K562 (cell line): ENCODE measurements at regions not wholly inside any gene's neighbourhood (a gene's known extent, or its start where the extent isn't known, plus 50 kb on each side); places are given as distances from the start of the nearest gene placed in this dataset.

Experiments used
- ATAC-seq: fragments of 200-7000 bp; cut with Tn5 transposase; 3 replicates; pipeline ENCODE4 v1.9.1; 2020; ENCODE audit warnings: moderate library complexity
- BruUV-seq: library from RNA; stranded (reverse); fragments of 400-500 nt; replicated peaks from 2 replicates; lab custom pipeline; 2021; lab: Mats Ljungman, UMichigan
- CTCF ChIA-PET: fragments of 300-600 bp; formaldehyde crosslinking; extraction: SDS; loops from one replicate; lab custom pipeline; 2021; ENCODE audit warnings: low intra/inter-chr PET ratio; lab: Yijun Ruan, JAX
- POLR2A ChIA-PET: fragments of 300-600, 350-650 bp; sonication (Branson Sonifier 250); formaldehyde crosslinking; extraction: SDS; loops from one replicate; lab custom pipeline; 2021; ENCODE audit warnings: antibody characterized with exemption, inconsistent platforms; lab: Yijun Ruan, JAX
- DNase-seq, 4 experiments: peaks; one replicate each; pipeline versions ENCODE4 v3.0.0 to v3.0.0-alpha.2; 2011 to 2018; ENCODE audit warnings: low spot score in 3 of 4, mixed read lengths in 3 of 4; ENCODE audit errors: extremely low read depth in 1 of 4
- FAIRE-seq: peaks from 2 replicates; lab custom pipeline; 2011; peaks lifted over from hg19 to GRCh38; lab: Jason Lieb, UNC
- H2AFZ ChIP-seq: 2 replicates; pipeline ENCODE4 v1.6.0; 2011; ENCODE audit warnings: low read depth, low read length, control low read depth, inconsistent platforms
- H3K27ac ChIP-seq: fragments of 200-600 bp; 3 replicates; pipeline ENCODE4 v1.8.0; 2011; ENCODE audit warnings: low read depth, mild to moderate bottlenecking, control low read depth, inconsistent platforms, low read length, moderate library complexity, mixed read lengths; ENCODE audit errors: extremely low read depth
- H3K27me3 ChIP-seq, 2 experiments: fragments of 300-600 bp in 1 of 2; 2 replicates in 1 of 2; 3 replicates in 1 of 2; pipeline versions ENCODE4 v1.6.0 to v1.8.0; 2011; ENCODE audit warnings: inconsistent platforms in 2 of 2, low read length in 2 of 2, mild to moderate bottlenecking in 1 of 2, mixed read lengths in 1 of 2, moderate library complexity in 1 of 2; ENCODE audit not compliant: control insufficient read depth in 2 of 2, insufficient read depth in 2 of 2
- H3K36me3 ChIP-seq: fragments of 300-600 bp; 3 replicates; pipeline ENCODE4 v1.8.0; 2011; ENCODE audit warnings: mild to moderate bottlenecking, low read length, inconsistent platforms; ENCODE audit not compliant: control insufficient read depth, insufficient read depth
- H3K4me1 ChIP-seq, 2 experiments: fragments of 200-600 bp in 1 of 2; replicated peaks in 1 of 2; 2 replicates in 1 of 2; 3 replicates in 1 of 2; pipeline versions ENCODE4 v1.5.1 to v1.8.0; 2011; ENCODE audit warnings: inconsistent platforms in 2 of 2, low read length in 2 of 2, mild to moderate bottlenecking in 1 of 2, mixed read lengths in 1 of 2, moderate library complexity in 1 of 2; ENCODE audit not compliant: control insufficient read depth in 2 of 2, insufficient read depth in 2 of 2
- H3K4me2 ChIP-seq: 2 replicates; pipeline ENCODE4 v1.6.1; 2011; ENCODE audit warnings: low read length, control low read depth, inconsistent platforms, mixed read lengths; ENCODE audit not compliant: insufficient read depth
- H3K4me3 ChIP-seq: fragments of 200-600 bp; sonication (generic), shearing (Covaris generic); 2 replicates; pipeline ENCODE4 v1.5.1; 2016; ENCODE audit warnings: control low read depth, inconsistent platforms
- H3K79me2 ChIP-seq: fragments of 200-600 bp; 3 replicates; pipeline ENCODE4 v1.8.0; 2011; ENCODE audit warnings: low read length, inconsistent platforms; ENCODE audit not compliant: control insufficient read depth, insufficient read depth
- H3K9ac ChIP-seq, 2 experiments: 2 replicates each; pipeline versions ENCODE4 v1.6.0 to v1.6.1; 2011; ENCODE audit warnings: low read depth in 2 of 2, low read length in 2 of 2, control low read depth in 1 of 2, inconsistent platforms in 1 of 2, mild to moderate bottlenecking in 1 of 2, mixed read lengths in 1 of 2; ENCODE audit not compliant: insufficient read depth in 1 of 2
- H3K9me1 ChIP-seq: one replicate; pipeline ENCODE4 v1.6.0; 2011; ENCODE audit warnings: inconsistent platforms, mild to moderate bottlenecking, low read length, moderate library complexity; ENCODE audit not compliant: control insufficient read depth, insufficient read depth
- H3K9me3 ChIP-seq: replicated peaks from 2 replicates; pipeline ENCODE4 v1.5.1; 2011; ENCODE audit warnings: low read depth, low read length, inconsistent platforms; ENCODE audit not compliant: control insufficient read depth, insufficient read depth
- H4K20me1 ChIP-seq: replicated peaks from 2 replicates; pipeline ENCODE4 v1.6.1; 2011; ENCODE audit warnings: low read length, inconsistent platforms, mixed read lengths; ENCODE audit not compliant: control insufficient read depth, insufficient read depth
- CBX1 ChIP-seq: sonication (generic); IDR thresholded peaks from 2 replicates; pipeline ENCODE4 v1.6.1; 2016; ENCODE audit warnings: antibody characterized with exemption, low read depth, mild to moderate bottlenecking
- ILK ChIP-seq: fragments of 450-650 bp; IDR thresholded peaks from 2 replicates; pipeline ENCODE4 v1.6.1; 2016; ENCODE audit warnings: missing genetic modification characterization, low read depth, mild to moderate bottlenecking, missing compliant biosample characterization, moderate library complexity, borderline replicate concordance
- IRF2 ChIP-seq: sonication (generic); formaldehyde crosslinking; IDR thresholded peaks from 2 replicates; pipeline ENCODE4 v1.8.1; 2022; ENCODE audit warnings: mild to moderate bottlenecking, missing genetic modification reagents
- PHF20 ChIP-seq: fragments of 450-650 bp; IDR thresholded peaks from 2 replicates; pipeline ENCODE4 v1.6.1; 2018; ENCODE audit not compliant: partially characterized antibody
- SRSF3 ChIP-seq: fragments of 200-400 bp; formaldehyde crosslinking; IDR thresholded peaks from 2 replicates; pipeline ENCODE4 v1.6.1; 2016; ENCODE audit warnings: mild to moderate bottlenecking, low read length, moderate library complexity; ENCODE audit not compliant: insufficient read depth
- WGBS: fragments of 100-300 bp; shearing (Covaris generic); methylation state at CpG from one replicate; pipeline ENCODE4 v1.1.6; 2016; ENCODE audit warnings: low coverage, mixed read lengths; ENCODE audit not compliant: insufficient coverage; ENCODE audit errors: missing lambda C conversion rate; 5-methylcytosine and 5-hydroxymethylcytosine counted together
- in situ Hi-C: fragments of 300-500 bp; cut with MboI; formaldehyde crosslinking; loops from 4 replicates; pipeline ENCODE4 v1.15.0; 2018; ENCODE audit warnings: inconsistent platforms, mixed read lengths
- intact Hi-C: fragments of 100-400 bp; cut with micrococcal nuclease; formaldehyde crosslinking; loops from 2 replicates; pipeline ENCODE4 v1.14.2; 2022
- TF ChIP-seq, protein P1 (sequence below): sonication (generic); formaldehyde crosslinking; IDR thresholded peaks from 2 replicates; pipeline ENCODE4 v1.8.0; 2022; ENCODE audit warnings: missing genetic modification reagents, mild to moderate bottlenecking, borderline replicate concordance
- TF ChIP-seq, protein P2 (sequence below): IDR thresholded peaks from 2 replicates; pipeline ENCODE4 v1.6.1; 2012; ENCODE audit warnings: low read depth, low read length, improper control_type of control experiment, borderline replicate concordance

GRCh38 chr7:52862321-52862720, 173.1 kb upstream of the POM121L12 start:
- ATAC-seq (no peak), FAIRE-seq (no peak), DNase-seq (no peak)
- TF ChIP-seq IRF2 (CRISPR knock-in tag) (no peak), ILK (tag) (no peak), SRSF3 (no peak)
- Histone ChIP-seq H3K4me2 (no peak overlapping the region), H2AFZ (no peak overlapping the region), H3K27me3 (no peaks in the 10 kb centered on the region), H3K9me3 (no peaks in the 10 kb centered on the region), H3K4me3 (no peak overlapping the region), H3K36me3 (no peaks in the 10 kb centered on the region), H3K27ac (no peak overlapping the region), H4K20me1 (no peaks in the 10 kb centered on the region), H3K9ac (no peak overlapping the region), H3K4me1 (no peaks in the 10 kb centered on the region), H3K9me1 (no peaks in the 10 kb centered on the region), H3K79me2 (no peaks in the 10 kb centered on the region)
- ChIA-PET CTCF (no interaction called here), POLR2A (no interaction called here)
- WGBS = 0% methylated on average over 3 of the region's 3 CpGs
- in situ Hi-C loops = no loop called here
- no TSS peak for BruUV-seq
- intact Hi-C loops = no loop called here

- no peak overlapping the region for H3K27ac ChIP-seq
- no peaks in the 10 kb centered on the region for H3K36me3 ChIP-seq
- TF ChIP-seq, protein P1, sequence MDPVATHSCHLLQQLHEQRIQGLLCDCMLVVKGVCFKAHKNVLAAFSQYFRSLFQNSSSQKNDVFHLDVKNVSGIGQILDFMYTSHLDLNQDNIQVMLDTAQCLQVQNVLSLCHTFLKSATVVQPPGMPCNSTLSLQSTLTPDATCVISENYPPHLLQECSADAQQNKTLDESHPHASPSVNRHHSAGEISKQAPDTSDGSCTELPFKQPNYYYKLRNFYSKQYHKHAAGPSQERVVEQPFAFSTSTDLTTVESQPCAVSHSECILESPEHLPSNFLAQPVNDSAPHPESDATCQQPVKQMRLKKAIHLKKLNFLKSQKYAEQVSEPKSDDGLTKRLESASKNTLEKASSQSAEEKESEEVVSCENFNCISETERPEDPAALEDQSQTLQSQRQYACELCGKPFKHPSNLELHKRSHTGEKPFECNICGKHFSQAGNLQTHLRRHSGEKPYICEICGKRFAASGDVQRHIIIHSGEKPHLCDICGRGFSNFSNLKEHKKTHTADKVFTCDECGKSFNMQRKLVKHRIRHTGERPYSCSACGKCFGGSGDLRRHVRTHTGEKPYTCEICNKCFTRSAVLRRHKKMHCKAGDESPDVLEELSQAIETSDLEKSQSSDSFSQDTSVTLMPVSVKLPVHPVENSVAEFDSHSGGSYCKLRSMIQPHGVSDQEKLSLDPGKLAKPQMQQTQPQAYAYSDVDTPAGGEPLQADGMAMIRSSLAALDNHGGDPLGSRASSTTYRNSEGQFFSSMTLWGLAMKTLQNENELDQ (CRISPR knock-in tag) = no peak
- TF ChIP-seq, protein P2, sequence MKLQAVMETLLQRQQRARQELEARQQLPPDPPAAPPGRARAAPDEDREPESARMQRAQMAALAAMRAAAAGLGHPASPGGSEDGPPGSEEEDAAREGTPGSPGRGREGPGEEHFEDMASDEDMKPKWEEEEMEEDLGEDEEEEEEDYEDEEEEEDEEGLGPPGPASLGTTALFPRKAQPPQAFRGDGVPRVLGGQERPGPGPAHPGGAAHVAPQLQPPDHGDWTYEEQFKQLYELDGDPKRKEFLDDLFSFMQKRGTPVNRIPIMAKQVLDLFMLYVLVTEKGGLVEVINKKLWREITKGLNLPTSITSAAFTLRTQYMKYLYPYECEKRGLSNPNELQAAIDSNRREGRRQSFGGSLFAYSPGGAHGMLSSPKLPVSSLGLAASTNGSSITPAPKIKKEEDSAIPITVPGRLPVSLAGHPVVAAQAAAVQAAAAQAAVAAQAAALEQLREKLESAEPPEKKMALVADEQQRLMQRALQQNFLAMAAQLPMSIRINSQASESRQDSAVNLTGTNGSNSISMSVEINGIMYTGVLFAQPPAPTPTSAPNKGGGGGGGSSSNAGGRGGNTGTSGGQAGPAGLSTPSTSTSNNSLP = no peak
- TF ChIP-seq CBX1 = no peak
- TF ChIP-seq PHF20 = no peak
- TF ChIP-seq, all 486 proteins: peak for 0
- FAIRE-seq (no peak), ATAC-seq (no peak), DNase-seq (no peak)
- H3K9me1 ChIP-seq = no peaks in the 10 kb centered on the region
- no peaks in the 10 kb centered on the region for H3K27me3 ChIP-seq
- H2AFZ ChIP-seq = no peak overlapping the region
- H3K79me2 ChIP-seq = no peaks in the 10 kb centered on the region
- POLR2A ChIA-PET = no interaction called here
- no TSS peak for BruUV-seq
- CTCF ChIA-PET = no interaction called here
- WGBS = 0% methylated on average over 1 of the region's 1 CpG
- no peak overlapping the region for H3K9ac ChIP-seq
- no peak overlapping the region for H3K4me3 ChIP-seq
- no peak overlapping the region for H3K4me2 ChIP-seq
- in situ Hi-C loops (no loop called here), intact Hi-C loops (no loop called here)
- H3K9me3 ChIP-seq = no peaks in the 10 kb centered on the region
- H4K20me1 ChIP-seq = no peaks in the 10 kb centered on the region
- no peaks in the 10 kb centered on the region for H3K4me1 ChIP-seq
Observed at GRCh38 chr7:52857367-52857766, 178.1 kb upstream of the POM121L12 start.
